NB4 (cell line): ENCODE measurements at regions not wholly inside any gene's neighbourhood (a gene's known extent, or its start where the extent isn't known, plus 50 kb on each side); places are given as distances from the start of the nearest gene placed in this dataset.

Source experiments
- MAX ChIP-seq: IDR thresholded peaks from 2 replicates; pipeline ENCODE4 v1.6.1; 2011; ENCODE audit warnings: low read depth, low read length
- MYC ChIP-seq: IDR thresholded peaks from 2 replicates; pipeline ENCODE4 v1.6.1; 2011; ENCODE audit warnings: low read depth, low read length
- POLR2A ChIP-seq: IDR thresholded peaks from 2 replicates; pipeline ENCODE4 v1.6.1; 2011; ENCODE audit warnings: mild to moderate bottlenecking; ENCODE audit not compliant: insufficient read length; ENCODE audit errors: extremely low read depth
- TF ChIP-seq, protein P1 (sequence below): IDR thresholded peaks from one replicate; pipeline ENCODE4 v1.5.1; 2012; ENCODE audit warnings: low read depth, low read length

- TF ChIP-seq, protein P1, sequence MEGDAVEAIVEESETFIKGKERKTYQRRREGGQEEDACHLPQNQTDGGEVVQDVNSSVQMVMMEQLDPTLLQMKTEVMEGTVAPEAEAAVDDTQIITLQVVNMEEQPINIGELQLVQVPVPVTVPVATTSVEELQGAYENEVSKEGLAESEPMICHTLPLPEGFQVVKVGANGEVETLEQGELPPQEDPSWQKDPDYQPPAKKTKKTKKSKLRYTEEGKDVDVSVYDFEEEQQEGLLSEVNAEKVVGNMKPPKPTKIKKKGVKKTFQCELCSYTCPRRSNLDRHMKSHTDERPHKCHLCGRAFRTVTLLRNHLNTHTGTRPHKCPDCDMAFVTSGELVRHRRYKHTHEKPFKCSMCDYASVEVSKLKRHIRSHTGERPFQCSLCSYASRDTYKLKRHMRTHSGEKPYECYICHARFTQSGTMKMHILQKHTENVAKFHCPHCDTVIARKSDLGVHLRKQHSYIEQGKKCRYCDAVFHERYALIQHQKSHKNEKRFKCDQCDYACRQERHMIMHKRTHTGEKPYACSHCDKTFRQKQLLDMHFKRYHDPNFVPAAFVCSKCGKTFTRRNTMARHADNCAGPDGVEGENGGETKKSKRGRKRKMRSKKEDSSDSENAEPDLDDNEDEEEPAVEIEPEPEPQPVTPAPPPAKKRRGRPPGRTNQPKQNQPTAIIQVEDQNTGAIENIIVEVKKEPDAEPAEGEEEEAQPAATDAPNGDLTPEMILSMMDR = no peak
- TF ChIP-seq POLR2A (no peak), MYC (no peak), MAX (no peak)
Observed at GRCh38 chr3:80192936-80193335, 425.1 kb upstream of the ROBO1 start.
